HG03039 (cell line): ENCODE measurements at regions not wholly inside any gene's neighbourhood (a gene's known extent, or its start where the extent isn't known, plus 50 kb on each side); places are given as distances from the start of the nearest gene placed in this dataset.

Source experiments
- ATAC-seq: cut with Tn5 transposase; IDR thresholded peaks from one replicate; pipeline ENCODE4 v1.9.1; 2021; ENCODE audit warnings: mild to moderate bottlenecking, moderate library complexity; ENCODE audit not compliant: unreplicated experiment

GRCh38 chr2:150791567-150791966 lies 304.1 kb upstream of the RND3 start:
- no peak for ATAC-seq

GRCh38 chr2:150789376-150789905 lies 302.0 kb upstream of the RND3 start:
- ATAC-seq: no peak

- ATAC-seq: no peak
These were observed 301.1 kb upstream of the RND3 start for GRCh38 chr2:150788426-150789140.

GRCh38 chr2:150787353-150788093 lies 300.1 kb upstream of the RND3 start:
- ATAC-seq: no peak

- no peak for ATAC-seq
These were observed 296.9 kb upstream of the RND3 start for GRCh38 chr2:150784389-150784788.

- ATAC-seq: no peak
These were observed 296.4 kb upstream of the RND3 start for GRCh38 chr2:150783896-150784295.

GRCh38 chr2:150783015-150783414 lies 295.5 kb upstream of the RND3 start:
- ATAC-seq: no peak

- ATAC-seq: no peak
These were observed 295.1 kb upstream of the RND3 start for GRCh38 chr2:150782613-150783012.

GRCh38 chr2:150781142-150781541 lies 293.7 kb upstream of the RND3 start:
- no peak for ATAC-seq

GRCh38 chr2:150778828-150779227 lies 291.4 kb upstream of the RND3 start:
- ATAC-seq: no peak

GRCh38 chr2:150769421-150769820 lies 282.0 kb upstream of the RND3 start:
- ATAC-seq: no peak

GRCh38 chr2:150767991-150768746 lies 280.7 kb upstream of the RND3 start:
- no peak for ATAC-seq

GRCh38 chr2:150762571-150762970 lies 275.1 kb upstream of the RND3 start:
- no peak for ATAC-seq

GRCh38 chr2:150759531-150759930 lies 272.1 kb upstream of the RND3 start:
- no peak for ATAC-seq

GRCh38 chr2:150759106-150759505 lies 271.6 kb upstream of the RND3 start:
- no peak for ATAC-seq

- ATAC-seq: no peak
These were observed 264.8 kb upstream of the RND3 start for GRCh38 chr2:150752229-150752628.

- no peak for ATAC-seq
These were observed 263.3 kb upstream of the RND3 start for GRCh38 chr2:150750720-150751119.

- ATAC-seq: no peak
These were observed 254.6 kb upstream of the RND3 start for GRCh38 chr2:150742094-150742493.

- ATAC-seq: no peak
These were observed 248.5 kb upstream of the RND3 start for GRCh38 chr2:150735894-150736498.

- no peak for ATAC-seq
These were observed 245.7 kb upstream of the RND3 start for GRCh38 chr2:150733051-150733618.

GRCh38 chr2:150732491-150732890 lies 245.0 kb upstream of the RND3 start:
- ATAC-seq: no peak
